Tibial artery (tissue), 4 donors: ENCODE measurements at regions not wholly inside any gene's neighbourhood (a gene's known extent, or its start where the extent isn't known, plus 50 kb on each side); places are given as distances from the start of the nearest gene placed in this dataset.

Experiments used
- DNase-seq, 2 donors: peaks; one replicate each; pipeline ENCODE4 v3.0.0-alpha.2; 2019
- H3K27ac ChIP-seq, 2 donors: fragments of 200-600 bp; sonication (generic) in 1 of 2; 1 replicate in 1 of 2; 2 replicates in 1 of 2; pipeline ENCODE4 v1.5.1; 2018 to 2019; ENCODE audit warnings: mild to moderate bottlenecking in 1 of 2
- H3K27me3 ChIP-seq, 2 donors: fragments of 200-600 bp; sonication (generic) in 1 of 2; one replicate each; pipeline versions ENCODE4 v1.5.1 to v1.6.0; 2016 to 2019
- H3K36me3 ChIP-seq, 3 donors: fragments of 200-600 bp; sonication (generic) in 2 of 3; one replicate each; pipeline ENCODE4 v1.5.1; 2016 to 2019; ENCODE audit warnings: mild to moderate bottlenecking in 2 of 3
- H3K4me1 ChIP-seq, 4 donors: fragments of 200-600 bp; sonication (generic) in 2 of 4; 1 replicate in 3 of 4; 2 replicates in 1 of 4; pipeline ENCODE4 v1.5.1; 2016 to 2019
- H3K4me3 ChIP-seq, 2 donors: fragments of 200-600 bp; sonication (generic) in 1 of 2; 1 replicate in 1 of 2; 2 replicates in 1 of 2; pipeline ENCODE4 v1.5.1; 2018 to 2019; ENCODE audit warnings: mild to moderate bottlenecking in 2 of 2
- H3K9me3 ChIP-seq, 3 donors: fragments of 200-600 bp; sonication (generic) in 1 of 3; one replicate each; pipeline ENCODE4 v1.5.1; 2016 to 2019
- intact Hi-C: fragments of 100-400 bp; cut with DNase I; formaldehyde crosslinking; loops from one replicate; pipeline ENCODE4 v1.15.0; 2023; ENCODE audit warnings: low total_unique reads
- TF ChIP-seq, protein P1 (sequence below), 2 experiments: fragments of 200-600 bp in 1 of 2; fragments of 450-650 bp in 1 of 2; IDR thresholded peaks; one replicate each; pipeline ENCODE4 v1.5.1; 2017 to 2019; ENCODE audit warnings: antibody characterized with exemption in 2 of 2, mild to moderate bottlenecking in 1 of 2, moderate library complexity in 1 of 2

DNA sequence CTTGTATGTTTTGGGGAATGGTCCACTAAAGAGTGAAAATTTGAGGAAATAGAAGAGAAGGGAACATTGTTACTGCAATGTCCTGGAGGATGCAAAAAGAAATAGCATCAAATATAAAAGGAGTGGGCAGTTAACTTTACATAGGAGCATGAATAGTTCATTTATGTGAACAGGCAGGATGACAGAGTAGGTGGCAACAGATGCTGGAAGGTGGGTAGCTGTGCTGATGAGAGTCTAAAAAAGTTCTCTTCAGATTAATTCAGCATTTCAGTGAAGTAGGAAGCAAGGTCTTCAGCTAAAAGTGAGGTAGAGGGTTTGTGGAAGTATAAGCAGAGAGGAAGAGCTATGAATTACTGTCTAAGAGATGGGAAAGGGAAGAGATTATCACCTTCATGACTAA is 276.5 kb downstream of the KIF2B start:
- no peaks in the 10 kb centered on the region for H3K27me3 ChIP-seq
- H3K36me3 ChIP-seq = no peaks in the 10 kb centered on the region
- DNase-seq = no peak
- no peak overlapping the region for H3K27ac ChIP-seq
- H3K4me3 ChIP-seq = no peak overlapping the region
- TF ChIP-seq, protein P1, sequence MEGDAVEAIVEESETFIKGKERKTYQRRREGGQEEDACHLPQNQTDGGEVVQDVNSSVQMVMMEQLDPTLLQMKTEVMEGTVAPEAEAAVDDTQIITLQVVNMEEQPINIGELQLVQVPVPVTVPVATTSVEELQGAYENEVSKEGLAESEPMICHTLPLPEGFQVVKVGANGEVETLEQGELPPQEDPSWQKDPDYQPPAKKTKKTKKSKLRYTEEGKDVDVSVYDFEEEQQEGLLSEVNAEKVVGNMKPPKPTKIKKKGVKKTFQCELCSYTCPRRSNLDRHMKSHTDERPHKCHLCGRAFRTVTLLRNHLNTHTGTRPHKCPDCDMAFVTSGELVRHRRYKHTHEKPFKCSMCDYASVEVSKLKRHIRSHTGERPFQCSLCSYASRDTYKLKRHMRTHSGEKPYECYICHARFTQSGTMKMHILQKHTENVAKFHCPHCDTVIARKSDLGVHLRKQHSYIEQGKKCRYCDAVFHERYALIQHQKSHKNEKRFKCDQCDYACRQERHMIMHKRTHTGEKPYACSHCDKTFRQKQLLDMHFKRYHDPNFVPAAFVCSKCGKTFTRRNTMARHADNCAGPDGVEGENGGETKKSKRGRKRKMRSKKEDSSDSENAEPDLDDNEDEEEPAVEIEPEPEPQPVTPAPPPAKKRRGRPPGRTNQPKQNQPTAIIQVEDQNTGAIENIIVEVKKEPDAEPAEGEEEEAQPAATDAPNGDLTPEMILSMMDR (IDR thresholded peaks at IDR 0.05) = no peak
- no peaks in the 10 kb centered on the region for H3K4me1 ChIP-seq
- intact Hi-C loops = no loop called here
- H3K9me3 ChIP-seq = peaks cover 0 to 18% (median 16%) of the 10 kb centered on the region in 3 donors

DNA sequence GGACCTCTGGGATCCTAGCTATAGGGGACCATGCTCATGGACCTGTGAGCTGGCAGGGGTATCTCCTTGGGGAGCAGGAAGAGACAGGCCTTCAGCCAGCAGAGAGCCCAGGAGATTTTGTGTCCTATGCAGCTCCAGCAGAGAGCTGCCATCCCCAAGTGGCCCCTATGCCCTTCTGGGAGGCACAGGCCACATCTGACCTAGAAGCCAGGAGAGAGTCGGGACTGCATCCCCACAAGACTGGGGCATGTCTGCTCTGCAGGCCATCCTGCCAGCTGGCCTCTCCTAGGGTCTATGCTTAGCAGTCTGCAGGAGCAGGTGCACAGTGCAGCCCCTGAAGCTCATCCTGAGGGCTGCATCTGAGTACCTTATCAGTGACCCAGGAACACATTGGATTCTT is 279.5 kb downstream of the KIF2B start:
- Histone ChIP-seq H3K9me3 (peaks cover 0 to 20% (median 16%) of the 10 kb centered on the region in 3 donors), H3K27ac (no peak overlapping the region), H3K4me1 (no peaks in the 10 kb centered on the region), H3K36me3 (no peaks in the 10 kb centered on the region), H3K27me3 (no peaks in the 10 kb centered on the region), H3K4me3 (no peak overlapping the region)
- intact Hi-C loops = no loop called here
- TF ChIP-seq, protein P1 (IDR thresholded peaks at IDR 0.05) = no peak
- no peak for DNase-seq

DNA sequence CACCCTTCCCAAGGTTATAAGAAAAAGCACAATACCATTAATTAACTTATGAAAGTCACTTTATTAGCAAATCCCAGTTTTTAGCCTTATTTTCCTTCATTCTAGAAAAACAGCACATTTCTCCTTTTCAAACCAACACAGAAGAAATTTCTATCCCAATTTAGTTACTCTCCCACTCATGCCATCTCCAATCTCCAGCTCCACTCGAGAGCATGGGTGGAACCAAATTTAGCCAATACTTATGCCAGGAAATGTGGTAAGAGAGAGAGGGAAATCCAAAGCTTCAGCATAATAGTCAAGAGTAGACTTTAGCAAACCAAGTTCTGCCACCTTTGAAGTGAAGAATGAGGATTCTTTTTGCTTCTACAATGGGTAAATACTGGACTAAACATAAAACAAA is 288.8 kb downstream of the KIF2B start:
- Histone ChIP-seq H3K27ac (no peak overlapping the region), H3K27me3 (no peaks in the 10 kb centered on the region), H3K4me1 (no peaks in the 10 kb centered on the region), H3K36me3 (no peaks in the 10 kb centered on the region), H3K9me3 (no peaks in the 10 kb centered on the region), H3K4me3 (no peak overlapping the region)
- TF ChIP-seq, protein P1 (IDR thresholded peaks at IDR 0.05) = no peak
- no peak for DNase-seq
- intact Hi-C loops = no loop called here

DNA sequence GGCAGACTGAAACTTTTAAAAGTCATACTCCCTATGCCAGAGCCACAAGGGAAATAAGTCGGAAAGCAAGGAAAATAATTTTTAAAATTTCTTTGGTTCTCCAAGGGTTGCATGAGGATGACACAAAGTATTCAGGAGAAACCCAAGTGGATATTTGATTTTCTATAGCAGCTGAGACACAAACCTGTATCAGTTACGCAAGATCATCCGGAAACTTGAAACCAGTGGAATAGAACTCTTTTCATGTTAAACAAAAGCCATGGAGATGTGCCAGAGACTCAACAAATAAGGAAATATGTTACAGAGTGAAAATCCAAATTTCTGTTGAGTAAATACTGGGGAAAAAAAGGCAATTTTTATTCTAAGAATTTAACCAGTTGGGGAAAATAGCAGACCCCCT is 294.7 kb downstream of the KIF2B start:
- no peaks in the 10 kb centered on the region for H3K27me3 ChIP-seq
- no peaks in the 10 kb centered on the region for H3K36me3 ChIP-seq
- intact Hi-C loops = no loop called here
- no peaks in the 10 kb centered on the region for H3K4me1 ChIP-seq
- no peak for DNase-seq
- no peak overlapping the region for H3K4me3 ChIP-seq
- no peak overlapping the region for H3K27ac ChIP-seq
- H3K9me3 ChIP-seq = peaks cover 0 to 3% (median 0%) of the 10 kb centered on the region in 3 donors
- TF ChIP-seq, protein P1 (IDR thresholded peaks at IDR 0.05) = no peak

DNA sequence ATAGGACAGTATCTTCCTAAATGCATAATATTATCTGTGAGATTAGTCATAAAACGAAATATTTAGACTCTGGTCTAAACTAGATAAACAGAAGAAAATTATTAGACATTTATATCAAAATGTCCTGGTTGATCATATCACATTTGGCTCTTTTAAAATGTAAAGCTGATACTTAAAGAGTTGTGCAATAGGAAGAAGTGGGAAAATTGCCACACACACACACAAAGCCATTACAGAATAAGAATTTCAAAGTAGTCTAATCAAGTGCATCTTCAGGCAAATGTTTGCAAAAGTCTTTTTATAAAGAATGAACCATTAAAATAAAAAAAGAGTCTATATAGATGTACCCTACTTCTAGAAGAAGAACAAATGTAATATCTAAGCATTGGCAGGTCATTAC is 301.7 kb downstream of the KIF2B start:
- H3K36me3 ChIP-seq = no peaks in the 10 kb centered on the region
- no peaks in the 10 kb centered on the region for H3K9me3 ChIP-seq
- no peak for DNase-seq
- TF ChIP-seq, protein P1 (IDR thresholded peaks at IDR 0.05) = no peak
- H3K27me3 ChIP-seq = no peaks in the 10 kb centered on the region
- H3K4me3 ChIP-seq = no peak overlapping the region
- intact Hi-C loops = no loop called here
- no peaks in the 10 kb centered on the region for H3K4me1 ChIP-seq
- no peak overlapping the region for H3K27ac ChIP-seq

DNA sequence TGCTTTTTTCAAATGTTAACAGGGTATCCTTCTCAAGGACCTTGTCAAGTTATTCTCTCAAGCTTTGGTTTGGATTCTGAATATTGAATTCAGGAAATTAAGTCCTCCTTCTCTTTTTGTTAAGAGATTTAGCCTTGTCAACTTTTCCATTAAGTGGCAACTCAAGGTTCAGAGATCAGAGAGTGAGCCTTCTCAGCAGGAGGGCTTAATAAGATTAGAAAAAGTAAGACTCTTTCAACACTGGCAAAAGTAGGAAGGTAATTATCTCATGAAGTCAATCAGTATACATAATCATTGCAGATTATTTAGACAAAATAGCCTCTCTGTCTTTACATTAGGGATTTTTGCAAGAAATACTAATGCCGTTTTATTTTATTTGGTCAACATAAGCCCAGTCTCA is 330.7 kb downstream of the KIF2B start:
- no peak for DNase-seq
- intact Hi-C loops = no loop called here
- TF ChIP-seq, protein P1 (IDR thresholded peaks at IDR 0.05) = no peak
- H3K9me3 ChIP-seq = no peaks in the 10 kb centered on the region
- no peak overlapping the region for H3K27ac ChIP-seq
- H3K4me3 ChIP-seq = no peak overlapping the region
- H3K27me3 ChIP-seq = no peaks in the 10 kb centered on the region
- H3K4me1 ChIP-seq = no peaks in the 10 kb centered on the region
- no peaks in the 10 kb centered on the region for H3K36me3 ChIP-seq
